Aorta (tissue), 5 donors: ENCODE measurements at regions not wholly inside any gene's neighbourhood (a gene's known extent, or its start where the extent isn't known, plus 50 kb on each side); places are given as distances from the start of the nearest gene placed in this dataset.

ENCODE experiments used
- ATAC-seq: fragments of 200-7000 bp; cut with Tn5 transposase; one replicate; pipeline ENCODE4 v1.9.1; 2022; ENCODE audit warnings: moderate library complexity; ENCODE audit not compliant: low FRiP score
- DNase-seq, 2 donors: peaks; one replicate each; pipeline ENCODE4 v3.0.0-alpha.2; 2020
- H3K27ac ChIP-seq, 2 donors: one replicate each; pipeline ENCODE4 v1.5.1; 2013; ENCODE audit warnings: low read length in 2 of 2, mild to moderate bottlenecking in 2 of 2, moderate library complexity in 2 of 2, control low read depth in 1 of 2, inconsistent platforms in 1 of 2, low read depth in 1 of 2
- H3K27me3 ChIP-seq, 2 donors: one replicate each; pipeline ENCODE4 v1.6.1; 2013; ENCODE audit warnings: control low read depth in 1 of 2, low read length in 1 of 2, mild to moderate bottlenecking in 1 of 2, moderate library complexity in 1 of 2; ENCODE audit not compliant: insufficient read depth in 2 of 2, control insufficient read depth in 1 of 2
- H3K36me3 ChIP-seq, 2 donors: one replicate each; pipeline ENCODE4 v1.6.1; 2013; ENCODE audit warnings: control low read depth in 1 of 2, low read length in 1 of 2, mild to moderate bottlenecking in 1 of 2; ENCODE audit not compliant: insufficient read depth in 2 of 2, control insufficient read depth in 1 of 2
- H3K4me1 ChIP-seq, 2 donors: one replicate each; pipeline ENCODE4 v1.6.1; 2013; ENCODE audit warnings: low read length in 2 of 2, control low read depth in 1 of 2, mild to moderate bottlenecking in 1 of 2, moderate library complexity in 1 of 2; ENCODE audit not compliant: insufficient read depth in 2 of 2, control insufficient read depth in 1 of 2
- H3K4me3 ChIP-seq, 2 donors: one replicate each; pipeline ENCODE4 v1.5.1; 2013; ENCODE audit warnings: low read length in 2 of 2, control low read depth in 1 of 2, mild to moderate bottlenecking in 1 of 2
- H3K9me3 ChIP-seq: one replicate; pipeline ENCODE4 v1.6.1; 2013; ENCODE audit warnings: mild to moderate bottlenecking, low read length; ENCODE audit not compliant: control insufficient read depth
- WGBS, 2 donors: extraction: QIAGEN DNeasy Blood & Tissue Kit; methylation state at CpG; one replicate each; pipeline ENCODE4 v1.1.7; 2013; 5-methylcytosine and 5-hydroxymethylcytosine counted together
- intact Hi-C, 2 donors: fragments of 100-400 bp; cut with DNase I; formaldehyde crosslinking; loops; one replicate each; pipeline versions ENCODE4 v1.14.2 to v1.15.0; 2022
- donor health status: healthy with polysubstance abuse.
- donor health status: Bipolar disorder and iron deficiency.
- donor health status: DM: no; HTN: no; CAD: no.
- donor health status: DM: no; HTN: no; CAD: no.
- donor health status: DM: yes; HTN: yes; CAD: no.

GRCh38 chr1:47545912-47546483 lies 108.2 kb downstream of the FOXD2 start:
- Histone ChIP-seq H3K27ac (no peak overlapping the region), H3K27me3 (no peaks in the 10 kb centered on the region), H3K9me3 (no peaks in the 10 kb centered on the region), H3K36me3 (no peaks in the 10 kb centered on the region), H3K4me1 (no peaks in the 10 kb centered on the region), H3K4me3 (no peak overlapping the region)
- ATAC-seq (no peak), DNase-seq (no peak)
- intact Hi-C loops: no loop called here
- WGBS, 2 donors: 92% methylated on average over 4 of the region's 4 CpGs

GRCh38 chr1:47547753-47548573 lies 110.1 kb downstream of the FOXD2 start:
- 65 to 66% methylated on average over 11 of the region's 11 CpGs for WGBS, 2 donors
- no peaks in the 10 kb centered on the region for H3K9me3 ChIP-seq
- intact Hi-C loops: no loop called here
- no peaks in the 10 kb centered on the region for H3K36me3 ChIP-seq
- ATAC-seq (no peak), DNase-seq (no peak)
- H3K4me3 ChIP-seq: no peak overlapping the region
- no peak overlapping the region for H3K27ac ChIP-seq
- no peaks in the 10 kb centered on the region for H3K27me3 ChIP-seq
- H3K4me1 ChIP-seq: no peaks in the 10 kb centered on the region

GRCh38 chr1:47548637-47549036 lies 110.8 kb downstream of the FOXD2 start:
- ATAC-seq (no peak), DNase-seq (no peak)
- H3K27me3 ChIP-seq: no peaks in the 10 kb centered on the region
- H3K9me3 ChIP-seq: no peaks in the 10 kb centered on the region
- no peaks in the 10 kb centered on the region for H3K4me1 ChIP-seq
- H3K4me3 ChIP-seq: no peak overlapping the region
- H3K27ac ChIP-seq: no peak overlapping the region
- 85 to 87% methylated on average over 2 of the region's 2 CpGs for WGBS, 2 donors
- H3K36me3 ChIP-seq: no peaks in the 10 kb centered on the region
- intact Hi-C loops: no loop called here

GRCh38 chr1:47549532-47549931 lies 111.7 kb downstream of the FOXD2 start:
- intact Hi-C loops: no loop called here
- DNase-seq: no peak
- H3K9me3 ChIP-seq: no peaks in the 10 kb centered on the region
- no peaks in the 10 kb centered on the region for H3K4me1 ChIP-seq
- no peak for ATAC-seq
- H3K36me3 ChIP-seq: no peaks in the 10 kb centered on the region
- WGBS, 2 donors: 95 to 97% methylated on average over 2 of the region's 2 CpGs
- H3K4me3 ChIP-seq: no peak overlapping the region
- H3K27me3 ChIP-seq: no peaks in the 10 kb centered on the region
- H3K27ac ChIP-seq: no peak overlapping the region

GRCh38 chr1:47550929-47551328 lies 113.1 kb downstream of the FOXD2 start:
- Histone ChIP-seq H3K27me3 (no peaks in the 10 kb centered on the region), H3K4me1 (no peaks in the 10 kb centered on the region), H3K9me3 (no peaks in the 10 kb centered on the region), H3K27ac (no peak overlapping the region), H3K36me3 (no peaks in the 10 kb centered on the region), H3K4me3 (no peak overlapping the region)
- WGBS, 2 donors: 92 to 93% methylated on average over 5 of the region's 5 CpGs
- intact Hi-C loops: no loop called here
- no peak for DNase-seq
- no peak for ATAC-seq

GRCh38 chr1:47551971-47552528 lies 114.2 kb downstream of the FOXD2 start:
- intact Hi-C loops: no loop called here
- Histone ChIP-seq H3K9me3 (no peaks in the 10 kb centered on the region), H3K36me3 (no peaks in the 10 kb centered on the region), H3K4me3 (no peak overlapping the region), H3K4me1 (no peaks in the 10 kb centered on the region), H3K27ac (no peak overlapping the region), H3K27me3 (no peaks in the 10 kb centered on the region)
- DNase-seq (no peak), ATAC-seq (no peak)
- WGBS, 2 donors: 90 to 96% methylated on average over 4 of the region's 4 CpGs

GRCh38 chr1:47554082-47554481 lies 116.2 kb downstream of the FOXD2 start:
- Histone ChIP-seq H3K36me3 (no peaks in the 10 kb centered on the region), H3K27ac (no peak overlapping the region), H3K27me3 (no peaks in the 10 kb centered on the region), H3K9me3 (no peaks in the 10 kb centered on the region), H3K4me3 (no peak overlapping the region), H3K4me1 (no peaks in the 10 kb centered on the region)
- DNase-seq (no peak), ATAC-seq (no peak)
- 93 to 94% methylated on average over 5 of the region's 5 CpGs for WGBS, 2 donors
- intact Hi-C loops: no loop called here

GRCh38 chr1:47554901-47555300 lies 117.1 kb downstream of the FOXD2 start:
- H3K27ac ChIP-seq: no peak overlapping the region
- no peaks in the 10 kb centered on the region for H3K9me3 ChIP-seq
- no peaks in the 10 kb centered on the region for H3K36me3 ChIP-seq
- H3K4me1 ChIP-seq: no peaks in the 10 kb centered on the region
- H3K27me3 ChIP-seq: no peaks in the 10 kb centered on the region
- intact Hi-C loops: no loop called here
- no peak overlapping the region for H3K4me3 ChIP-seq
- 92 to 100% methylated on average over 1 of the region's 1 CpG for WGBS, 2 donors
- ATAC-seq: no peak
- DNase-seq: no peak

- Histone ChIP-seq H3K4me1 (no peaks in the 10 kb centered on the region), H3K36me3 (no peaks in the 10 kb centered on the region), H3K9me3 (no peaks in the 10 kb centered on the region), H3K27ac (no peak overlapping the region), H3K4me3 (no peak overlapping the region), H3K27me3 (no peaks in the 10 kb centered on the region)
- intact Hi-C loops: no loop called here
- ATAC-seq: no peak
- DNase-seq: no peak
- 63 to 65% methylated on average over 2 of the region's 2 CpGs for WGBS, 2 donors
Measured at GRCh38 chr1:47555306-47555705, 117.5 kb downstream of the FOXD2 start.
